ENCODE measurements at regions not wholly inside any gene's neighbourhood (a gene's known extent, or its start where the extent isn't known, plus 50 kb on each side); places are given as distances from the start of the nearest gene placed in this dataset.
"Not testable (repeated sequence)": the region's sequence is repeated elsewhere in the genome, so short reads cannot be mapped to it uniquely, and the experiment has no call there.

DNA sequence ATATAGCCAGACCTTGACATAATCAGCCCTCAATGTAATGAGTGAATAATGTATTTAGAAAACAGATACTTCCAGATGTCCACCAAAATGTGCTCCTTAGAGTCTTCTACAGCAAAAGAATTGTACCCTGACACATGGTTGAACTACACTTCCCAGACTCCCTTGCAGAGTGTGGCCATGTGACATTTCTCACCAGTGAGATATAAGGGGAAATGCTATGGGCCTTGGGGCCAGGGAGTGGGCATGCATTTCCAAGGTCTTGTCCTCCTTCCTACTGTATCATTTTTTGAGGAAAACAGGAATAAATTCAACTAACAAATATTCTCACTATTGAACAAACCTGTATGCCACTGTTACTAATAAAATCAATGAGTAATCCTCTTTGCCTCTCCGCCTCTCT lies 211.4 kb upstream of the SMLR1 start:
- TF ChIP-seq, protein P1, sequence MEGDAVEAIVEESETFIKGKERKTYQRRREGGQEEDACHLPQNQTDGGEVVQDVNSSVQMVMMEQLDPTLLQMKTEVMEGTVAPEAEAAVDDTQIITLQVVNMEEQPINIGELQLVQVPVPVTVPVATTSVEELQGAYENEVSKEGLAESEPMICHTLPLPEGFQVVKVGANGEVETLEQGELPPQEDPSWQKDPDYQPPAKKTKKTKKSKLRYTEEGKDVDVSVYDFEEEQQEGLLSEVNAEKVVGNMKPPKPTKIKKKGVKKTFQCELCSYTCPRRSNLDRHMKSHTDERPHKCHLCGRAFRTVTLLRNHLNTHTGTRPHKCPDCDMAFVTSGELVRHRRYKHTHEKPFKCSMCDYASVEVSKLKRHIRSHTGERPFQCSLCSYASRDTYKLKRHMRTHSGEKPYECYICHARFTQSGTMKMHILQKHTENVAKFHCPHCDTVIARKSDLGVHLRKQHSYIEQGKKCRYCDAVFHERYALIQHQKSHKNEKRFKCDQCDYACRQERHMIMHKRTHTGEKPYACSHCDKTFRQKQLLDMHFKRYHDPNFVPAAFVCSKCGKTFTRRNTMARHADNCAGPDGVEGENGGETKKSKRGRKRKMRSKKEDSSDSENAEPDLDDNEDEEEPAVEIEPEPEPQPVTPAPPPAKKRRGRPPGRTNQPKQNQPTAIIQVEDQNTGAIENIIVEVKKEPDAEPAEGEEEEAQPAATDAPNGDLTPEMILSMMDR (IDR thresholded peaks at IDR 0.05; ENCODE audit: insufficient read depth, low read length), result no peak
- TF ChIP-seq, protein P2, sequence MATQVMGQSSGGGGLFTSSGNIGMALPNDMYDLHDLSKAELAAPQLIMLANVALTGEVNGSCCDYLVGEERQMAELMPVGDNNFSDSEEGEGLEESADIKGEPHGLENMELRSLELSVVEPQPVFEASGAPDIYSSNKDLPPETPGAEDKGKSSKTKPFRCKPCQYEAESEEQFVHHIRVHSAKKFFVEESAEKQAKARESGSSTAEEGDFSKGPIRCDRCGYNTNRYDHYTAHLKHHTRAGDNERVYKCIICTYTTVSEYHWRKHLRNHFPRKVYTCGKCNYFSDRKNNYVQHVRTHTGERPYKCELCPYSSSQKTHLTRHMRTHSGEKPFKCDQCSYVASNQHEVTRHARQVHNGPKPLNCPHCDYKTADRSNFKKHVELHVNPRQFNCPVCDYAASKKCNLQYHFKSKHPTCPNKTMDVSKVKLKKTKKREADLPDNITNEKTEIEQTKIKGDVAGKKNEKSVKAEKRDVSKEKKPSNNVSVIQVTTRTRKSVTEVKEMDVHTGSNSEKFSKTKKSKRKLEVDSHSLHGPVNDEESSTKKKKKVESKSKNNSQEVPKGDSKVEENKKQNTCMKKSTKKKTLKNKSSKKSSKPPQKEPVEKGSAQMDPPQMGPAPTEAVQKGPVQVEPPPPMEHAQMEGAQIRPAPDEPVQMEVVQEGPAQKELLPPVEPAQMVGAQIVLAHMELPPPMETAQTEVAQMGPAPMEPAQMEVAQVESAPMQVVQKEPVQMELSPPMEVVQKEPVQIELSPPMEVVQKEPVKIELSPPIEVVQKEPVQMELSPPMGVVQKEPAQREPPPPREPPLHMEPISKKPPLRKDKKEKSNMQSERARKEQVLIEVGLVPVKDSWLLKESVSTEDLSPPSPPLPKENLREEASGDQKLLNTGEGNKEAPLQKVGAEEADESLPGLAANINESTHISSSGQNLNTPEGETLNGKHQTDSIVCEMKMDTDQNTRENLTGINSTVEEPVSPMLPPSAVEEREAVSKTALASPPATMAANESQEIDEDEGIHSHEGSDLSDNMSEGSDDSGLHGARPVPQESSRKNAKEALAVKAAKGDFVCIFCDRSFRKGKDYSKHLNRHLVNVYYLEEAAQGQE (IDR thresholded peaks at IDR 0.05; ENCODE audit: insufficient replicate concordance, low read depth), result no peak
- TF ChIP-seq SPI1 (IDR thresholded peaks at IDR 0.05; ENCODE audit: borderline replicate concordance, low read depth) (no peak), GABPA (IDR thresholded peaks at IDR 0.05; ENCODE audit: low read depth) (no peak), POLR2AphosphoS5 (IDR thresholded peaks at IDR 0.05; ENCODE audit: low read depth) (no peak)

DNA sequence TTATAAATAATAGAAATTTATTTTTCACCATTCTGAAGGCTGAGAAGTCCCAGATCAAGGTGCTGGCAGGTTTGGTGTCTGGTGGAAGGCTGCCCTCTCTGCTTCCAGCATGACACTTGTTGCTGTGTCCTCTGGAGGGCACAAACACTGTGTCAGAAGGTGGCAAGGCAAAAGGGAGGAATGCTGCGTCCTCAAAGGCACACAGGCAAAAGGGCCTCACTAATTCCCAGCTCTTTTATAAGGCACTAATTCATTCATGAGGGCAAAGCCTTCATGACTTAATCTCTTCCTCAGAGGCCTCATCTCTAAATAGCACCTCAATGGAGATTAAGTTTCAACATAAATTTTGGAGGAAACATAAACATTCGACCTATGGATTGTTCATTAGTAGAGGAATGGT lies 209.5 kb upstream of the SMLR1 start:
- TF ChIP-seq, protein P2 (IDR thresholded peaks at IDR 0.05; ENCODE audit: insufficient replicate concordance, low read depth), result no peak
- TF ChIP-seq POLR2AphosphoS5 (IDR thresholded peaks at IDR 0.05; ENCODE audit: low read depth) (no peak), GABPA (IDR thresholded peaks at IDR 0.05; ENCODE audit: low read depth) (no peak), SPI1 (IDR thresholded peaks at IDR 0.05; ENCODE audit: borderline replicate concordance, low read depth) (no peak)
- TF ChIP-seq, protein P1 (IDR thresholded peaks at IDR 0.05; ENCODE audit: insufficient read depth, low read length), result no peak
- Histone ChIP-seq H3K27me3 (ENCODE audit: insufficient read depth, poor library complexity, severe bottlenecking) (no peaks in the 10 kb centered on the region), H3K4me3 (replicated peaks; ENCODE audit: insufficient read depth, low read length) (no peak overlapping the region), H3K27ac (replicated peaks) (no peak overlapping the region)
- DNase-seq (ENCODE audit: low read depth in 1 of 2, low spot score in 1 of 2), result no peak

More for the DNA sequence above, 211.4 kb upstream of the SMLR1 start:
- Histone ChIP-seq H3K27ac (replicated peaks) (no peak overlapping the region), H3K27me3 (ENCODE audit: insufficient read depth, poor library complexity, severe bottlenecking) (no peaks in the 10 kb centered on the region), H3K4me3 (replicated peaks; ENCODE audit: insufficient read depth, low read length) (no peak overlapping the region)
- DNase-seq (ENCODE audit: low read depth in 1 of 2, low spot score in 1 of 2), result no peak

DNA sequence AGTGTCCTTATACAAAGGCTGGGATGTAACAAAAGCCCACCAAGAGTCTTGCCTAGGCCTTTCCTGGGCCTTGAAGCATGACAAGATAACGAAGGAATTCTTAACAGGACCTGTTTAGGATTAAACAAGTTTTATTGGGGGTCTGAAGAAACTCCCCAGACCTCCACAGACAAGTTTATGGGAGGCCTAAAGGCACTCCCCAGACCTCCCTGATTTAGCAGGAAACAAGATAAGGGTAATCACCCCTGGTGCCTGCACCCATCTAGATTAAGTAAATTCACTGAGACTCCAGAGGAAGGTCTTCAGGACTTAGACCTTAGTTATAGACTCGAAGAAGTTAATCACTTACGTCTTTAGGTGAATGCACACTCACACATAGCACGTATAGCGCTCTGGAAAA lies 208.4 kb upstream of the SMLR1 start:
- H3K27me3 ChIP-seq (ENCODE audit: insufficient read depth, poor library complexity, severe bottlenecking); DNase-seq (ENCODE audit: low read depth in 1 of 2, low spot score in 1 of 2); H3K27ac ChIP-seq (replicated peaks); H3K4me3 ChIP-seq (replicated peaks; ENCODE audit: insufficient read depth, low read length): not testable (repeated sequence)

DNA sequence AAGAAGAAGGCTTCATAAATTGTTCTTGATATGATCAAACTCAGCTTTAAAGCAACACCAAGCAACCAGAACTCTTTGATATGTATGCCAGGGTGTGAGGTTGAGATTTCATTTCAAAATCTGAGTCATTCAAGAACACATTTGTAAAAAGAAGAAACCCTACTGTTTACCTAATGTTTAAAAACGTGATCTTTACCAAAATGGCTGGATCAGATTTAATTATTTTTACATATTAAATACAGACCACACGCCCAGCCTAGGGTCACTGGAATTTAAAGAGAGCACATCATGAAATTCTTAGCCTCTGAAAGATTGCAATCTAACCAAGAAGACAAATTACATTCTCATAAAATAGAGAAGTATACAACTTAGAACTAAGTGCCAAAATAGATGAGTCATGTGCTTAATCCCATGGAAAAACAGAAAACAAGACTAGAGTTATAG lies 206.8 kb upstream of the SMLR1 start:
- no peak for DNase-seq (ENCODE audit: low read depth in 1 of 2, low spot score in 1 of 2)
- no peak for TF ChIP-seq SPI1 (IDR thresholded peaks at IDR 0.05; ENCODE audit: borderline replicate concordance, low read depth)
- no peak for TF ChIP-seq POLR2AphosphoS5 (IDR thresholded peaks at IDR 0.05; ENCODE audit: low read depth)
- no peak for TF ChIP-seq GABPA (IDR thresholded peaks at IDR 0.05; ENCODE audit: low read depth)
- no peak overlapping the region for H3K4me3 ChIP-seq (replicated peaks; ENCODE audit: insufficient read depth, low read length)
- H3K27me3 ChIP-seq (ENCODE audit: insufficient read depth, poor library complexity, severe bottlenecking), result no peaks in the 10 kb centered on the region
- H3K27ac ChIP-seq (replicated peaks), result no peak overlapping the region

DNA sequence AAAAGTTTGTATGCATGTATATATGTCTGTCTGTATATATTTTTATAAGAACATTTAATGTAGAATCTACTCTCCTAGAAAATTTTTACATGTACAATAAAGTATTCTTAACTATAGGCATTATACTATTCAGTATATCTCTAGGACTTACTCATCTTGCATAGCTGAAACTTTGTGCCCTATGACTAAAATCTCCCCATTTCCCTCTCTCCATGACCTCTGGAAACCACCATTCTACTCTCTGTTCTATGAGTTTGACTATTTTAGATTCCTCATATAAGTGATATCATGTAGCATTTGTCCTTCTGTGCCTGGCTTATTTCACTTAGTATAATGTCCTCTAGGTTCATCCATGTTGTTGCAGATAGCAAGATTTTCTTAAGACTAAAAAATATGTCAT lies 205.1 kb upstream of the SMLR1 start:
- TF ChIP-seq SPI1 (IDR thresholded peaks at IDR 0.05; ENCODE audit: borderline replicate concordance, low read depth) (no peak), POLR2AphosphoS5 (IDR thresholded peaks at IDR 0.05; ENCODE audit: low read depth) (no peak), GABPA (IDR thresholded peaks at IDR 0.05; ENCODE audit: low read depth) (no peak)
- TF ChIP-seq, protein P1 (IDR thresholded peaks at IDR 0.05; ENCODE audit: insufficient read depth, low read length), result no peak
- TF ChIP-seq, protein P2 (IDR thresholded peaks at IDR 0.05; ENCODE audit: insufficient replicate concordance, low read depth), result no peak
- Histone ChIP-seq H3K27me3 (ENCODE audit: insufficient read depth, poor library complexity, severe bottlenecking) (no peaks in the 10 kb centered on the region), H3K4me3 (replicated peaks; ENCODE audit: insufficient read depth, low read length) (no peak overlapping the region), H3K27ac (replicated peaks) (no peak overlapping the region)
- no peak for DNase-seq (ENCODE audit: low read depth in 1 of 2, low spot score in 1 of 2)
